MCF 10A (cell line): ENCODE measurements at regions not wholly inside any gene's neighbourhood (a gene's known extent, or its start where the extent isn't known, plus 50 kb on each side); places are given as distances from the start of the nearest gene placed in this dataset.

ENCODE experiments used
- BruUV-seq: library from RNA; stranded (reverse); fragments of 400-500 nt; replicated peaks from 2 replicates; lab custom pipeline; 2021; lab: Mats Ljungman, UMichigan
- CTCF ChIA-PET: fragments of 300-600 bp; sonication (Branson Sonifier 250); formaldehyde crosslinking; extraction: SDS; loops from one replicate; lab custom pipeline; 2021; ENCODE audit warnings: antibody characterized with exemption, inconsistent platforms; lab: Yijun Ruan, JAX
- POLR2A ChIA-PET: fragments of 300-600, 350-650 bp; sonication (Branson Sonifier 250); formaldehyde crosslinking; extraction: SDS; loops from one replicate; lab custom pipeline; 2020; ENCODE audit warnings: antibody characterized with exemption, inconsistent platforms; lab: Yijun Ruan, JAX
- DNase-seq: peaks from one replicate; pipeline ENCODE4 v3.0.0-alpha.2; 2018; ENCODE audit not compliant: unreplicated experiment
- H3K27ac Mint-ChIP-seq: one replicate; pipeline ENCODE4 v1.8.0; 2022; ENCODE audit warnings: mild to moderate bottlenecking, low read depth, mixed read lengths; ENCODE audit not compliant: unreplicated experiment
- H3K27me3 Mint-ChIP-seq: one replicate; pipeline ENCODE4 v1.8.0; 2022; ENCODE audit warnings: mixed read lengths; ENCODE audit not compliant: insufficient read depth, unreplicated experiment
- H3K36me3 Mint-ChIP-seq: one replicate; pipeline ENCODE4 v1.8.0; 2022; ENCODE audit warnings: mild to moderate bottlenecking, moderate library complexity, mixed read lengths; ENCODE audit not compliant: insufficient read depth, unreplicated experiment
- H3K4me1 Mint-ChIP-seq: one replicate; pipeline ENCODE4 v1.8.0; 2022; ENCODE audit warnings: mixed read lengths; ENCODE audit not compliant: insufficient read depth, unreplicated experiment
- H3K4me3 Mint-ChIP-seq: one replicate; pipeline ENCODE4 v1.8.0; 2022; ENCODE audit warnings: mild to moderate bottlenecking, moderate library complexity, mixed read lengths; ENCODE audit not compliant: unreplicated experiment
- H3K9me3 Mint-ChIP-seq: one replicate; pipeline ENCODE4 v1.8.0; 2022; ENCODE audit warnings: mixed read lengths; ENCODE audit not compliant: unreplicated experiment
- CTCF ChIP-seq: fragments of 200-600 bp; IDR thresholded peaks from one replicate; pipeline ENCODE4 v1.8.0; 2022; ENCODE audit warnings: antibody characterized with exemption, mild to moderate bottlenecking; ENCODE audit not compliant: unreplicated experiment
- intact Hi-C: fragments of 100-400 bp; cut with micrococcal nuclease; formaldehyde crosslinking; loops from 2 replicates; pipeline ENCODE4 v1.14.1; 2022

- POLR2A ChIA-PET, result no interaction called here
- Mint-ChIP-seq H3K4me3 (no peak overlapping the region), H3K4me1 (no peaks in the 10 kb centered on the region), H3K9me3 (no peaks in the 10 kb centered on the region), H3K27me3 (no peaks in the 10 kb centered on the region), H3K36me3 (no peaks in the 10 kb centered on the region), H3K27ac (no peak overlapping the region)
- CTCF ChIA-PET, result interaction anchor here (0.6 kb wide), 1 partner anchor 555 kb away, joined by 3 read pairs; no protein-coding TSS in a partner anchor
- no peak for DNase-seq
- no TSS peak for BruUV-seq
- intact Hi-C loops, result no loop called here
- no peak for TF ChIP-seq CTCF
These were observed 872.5 kb upstream of the ADGRL3 start for GRCh38 chr4:60327651-60328050.

GRCh38 chr4:60344908-60345307 lies 855.2 kb upstream of the ADGRL3 start:
- POLR2A ChIA-PET, result interaction anchor here (0.6 kb wide), 1 partner anchor 32 kb away, joined by 3 read pairs; no protein-coding TSS in a partner anchor
- H3K36me3 Mint-ChIP-seq, result no peaks in the 10 kb centered on the region
- H3K27me3 Mint-ChIP-seq, result no peaks in the 10 kb centered on the region
- no peak overlapping the region for H3K27ac Mint-ChIP-seq
- CTCF ChIA-PET, result no interaction called here
- no peaks in the 10 kb centered on the region for H3K9me3 Mint-ChIP-seq
- DNase-seq, result peak; percentile 17
- intact Hi-C loops, result no loop called here
- no peaks in the 10 kb centered on the region for H3K4me1 Mint-ChIP-seq
- no peak for TF ChIP-seq CTCF
- BruUV-seq, result no TSS peak
- no peak overlapping the region for H3K4me3 Mint-ChIP-seq

GRCh38 chr4:60345392-60345791 lies 854.7 kb upstream of the ADGRL3 start:
- POLR2A ChIA-PET, result interaction anchor here (0.6 kb wide), 1 partner anchor 33 kb away, joined by 3 read pairs; no protein-coding TSS in a partner anchor

GRCh38 chr4:60359746-60360367 lies 840.3 kb upstream of the ADGRL3 start:
- no peak for DNase-seq
- no peaks in the 10 kb centered on the region for H3K27me3 Mint-ChIP-seq
- peaks cover 21% of the 10 kb centered on the region for H3K9me3 Mint-ChIP-seq
- no peak overlapping the region for H3K27ac Mint-ChIP-seq
- no TSS peak for BruUV-seq
- intact Hi-C loops, result no loop called here
- ChIA-PET CTCF (no interaction called here), POLR2A (no interaction called here)
- H3K4me3 Mint-ChIP-seq, result no peak overlapping the region
- H3K36me3 Mint-ChIP-seq, result no peaks in the 10 kb centered on the region
- TF ChIP-seq CTCF, result no peak
- H3K4me1 Mint-ChIP-seq, result peaks cover 6% of the 10 kb centered on the region

More at GRCh38 chr4:60345392-60345791, 854.7 kb upstream of the ADGRL3 start:
- no peaks in the 10 kb centered on the region for H3K36me3 Mint-ChIP-seq
- no peaks in the 10 kb centered on the region for H3K9me3 Mint-ChIP-seq
- BruUV-seq, result no TSS peak
- H3K4me1 Mint-ChIP-seq, result no peaks in the 10 kb centered on the region
- H3K27me3 Mint-ChIP-seq, result no peaks in the 10 kb centered on the region
- intact Hi-C loops, result no loop called here
- DNase-seq, result no peak
- no peak overlapping the region for H3K4me3 Mint-ChIP-seq
- H3K27ac Mint-ChIP-seq, result no peak overlapping the region
- TF ChIP-seq CTCF, result no peak
- CTCF ChIA-PET, result no interaction called here
